Upper lobe of left lung (tissue), 4 donors: ENCODE measurements at regions not wholly inside any gene's neighbourhood (a gene's known extent, or its start where the extent isn't known, plus 50 kb on each side); places are given as distances from the start of the nearest gene placed in this dataset.

ENCODE experiments used
- CTCF ChIP-seq, 6 experiments: fragments of 450-650 bp in 4 of 6; fragments of 200-600 bp in 2 of 6; sonication (generic) in 2 of 6; IDR thresholded peaks; one replicate each; pipeline ENCODE4 v1.5.1; 2016 to 2019; ENCODE audit warnings: antibody characterized with exemption in 6 of 6
- EP300 ChIP-seq, 4 donors: sonication (generic); formaldehyde crosslinking; IDR thresholded peaks; one replicate each; pipeline ENCODE4 v1.5.1; 2017; ENCODE audit warnings: antibody characterized with exemption in 4 of 4, control low read depth in 2 of 4
- POLR2A ChIP-seq, 4 donors: fragments of 450-650 bp; IDR thresholded peaks; one replicate each; pipeline ENCODE4 v1.5.1; 2016 to 2017; ENCODE audit warnings: antibody characterized with exemption in 4 of 4, mild to moderate bottlenecking in 2 of 4
- POLR2AphosphoS5 ChIP-seq, 2 donors: sonication (generic); formaldehyde crosslinking; IDR thresholded peaks; one replicate each; pipeline ENCODE4 v1.5.1; 2017; ENCODE audit warnings: antibody characterized with exemption in 2 of 2

- TF ChIP-seq CTCF (IDR thresholded peaks at IDR 0.05) = no peak
- no peak for TF ChIP-seq POLR2A (IDR thresholded peaks at IDR 0.05)
- TF ChIP-seq EP300 (IDR thresholded peaks at IDR 0.05) = no peak
- TF ChIP-seq POLR2AphosphoS5 (IDR thresholded peaks at IDR 0.05) = no peak
These were observed 191.7 kb upstream of the EPHA5 start for GRCh38 chr4:65861993-65862392.
